ENCODE measurements at regions not wholly inside any gene's neighbourhood (a gene's known extent, or its start where the extent isn't known, plus 50 kb on each side); places are given as distances from the start of the nearest gene placed in this dataset.

- no peak for DNase-seq (ENCODE audit: extremely low read depth, low read depth)
Measured at GRCh38 chr7:17595546-17595945, 297.1 kb downstream of the AHR start.

GRCh38 chr7:17598305-17598704 is 299.9 kb downstream of the AHR start:
- no peak for DNase-seq (ENCODE audit: extremely low read depth, low read depth)

DNA sequence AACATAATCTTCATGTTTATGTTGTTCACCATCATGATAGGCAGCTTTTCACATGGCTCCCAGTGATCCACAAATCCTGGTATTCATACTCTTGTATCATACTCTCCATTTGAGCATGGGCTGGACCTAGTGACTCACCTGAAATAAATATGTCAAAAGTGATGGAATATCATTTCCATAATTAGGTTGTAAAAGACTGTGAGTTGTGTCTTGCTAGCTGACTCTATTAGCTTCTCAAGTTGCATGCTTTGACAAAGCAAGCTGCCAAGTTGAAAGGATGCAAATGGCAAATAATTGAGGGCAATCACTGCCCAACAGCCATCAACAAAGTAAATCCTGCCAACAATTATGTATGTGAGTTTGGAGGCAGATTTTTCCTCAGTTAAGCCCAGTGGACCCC is 300.4 kb downstream of the AHR start:
- no peak for DNase-seq (ENCODE audit: extremely low read depth, low read depth)

- DNase-seq (ENCODE audit: extremely low read depth, low read depth): no peak
Measured at GRCh38 chr7:17599733-17600339, 301.4 kb downstream of the AHR start.

DNA sequence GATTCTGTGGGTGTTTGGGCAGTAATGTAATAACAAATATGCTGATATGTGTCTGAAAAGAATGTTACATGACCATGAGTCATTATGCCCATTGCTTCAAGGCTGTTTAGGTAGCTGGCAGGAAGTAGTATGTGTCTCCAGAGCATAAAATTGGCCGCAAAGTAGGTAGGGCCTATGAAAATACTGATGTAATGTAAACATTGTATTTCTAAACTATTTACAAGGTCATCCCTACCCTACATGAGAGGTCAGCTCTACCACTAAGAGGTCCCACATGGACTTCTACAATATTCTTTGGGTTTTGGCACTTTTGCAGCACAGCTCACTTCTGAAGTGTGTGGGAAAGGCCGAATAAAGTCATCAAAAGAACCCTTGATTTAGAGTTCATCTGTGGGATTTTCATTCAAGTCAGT is 301.9 kb downstream of the AHR start:
- DNase-seq (ENCODE audit: extremely low read depth, low read depth): peak; percentile 83

DNA sequence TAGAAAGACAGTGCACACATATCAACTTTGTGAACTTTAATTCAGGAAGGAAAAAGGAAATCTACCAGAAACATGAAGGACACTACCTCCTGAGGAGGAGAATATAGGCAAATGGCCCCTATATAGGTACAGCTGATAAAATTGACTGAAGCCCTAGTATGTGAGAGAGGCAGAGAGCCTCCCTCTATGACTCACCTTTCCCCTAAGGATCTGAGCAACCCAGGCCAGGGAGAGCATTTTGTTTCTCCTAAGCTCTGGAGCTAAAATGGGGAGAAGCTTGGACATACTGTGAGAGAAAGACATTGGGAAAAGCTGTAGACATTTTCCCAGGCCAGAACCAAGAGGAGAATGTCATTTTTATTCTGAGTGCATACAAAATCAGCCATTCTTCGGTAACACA is 303.5 kb downstream of the AHR start:
- DNase-seq (ENCODE audit: extremely low read depth, low read depth): no peak

DNA sequence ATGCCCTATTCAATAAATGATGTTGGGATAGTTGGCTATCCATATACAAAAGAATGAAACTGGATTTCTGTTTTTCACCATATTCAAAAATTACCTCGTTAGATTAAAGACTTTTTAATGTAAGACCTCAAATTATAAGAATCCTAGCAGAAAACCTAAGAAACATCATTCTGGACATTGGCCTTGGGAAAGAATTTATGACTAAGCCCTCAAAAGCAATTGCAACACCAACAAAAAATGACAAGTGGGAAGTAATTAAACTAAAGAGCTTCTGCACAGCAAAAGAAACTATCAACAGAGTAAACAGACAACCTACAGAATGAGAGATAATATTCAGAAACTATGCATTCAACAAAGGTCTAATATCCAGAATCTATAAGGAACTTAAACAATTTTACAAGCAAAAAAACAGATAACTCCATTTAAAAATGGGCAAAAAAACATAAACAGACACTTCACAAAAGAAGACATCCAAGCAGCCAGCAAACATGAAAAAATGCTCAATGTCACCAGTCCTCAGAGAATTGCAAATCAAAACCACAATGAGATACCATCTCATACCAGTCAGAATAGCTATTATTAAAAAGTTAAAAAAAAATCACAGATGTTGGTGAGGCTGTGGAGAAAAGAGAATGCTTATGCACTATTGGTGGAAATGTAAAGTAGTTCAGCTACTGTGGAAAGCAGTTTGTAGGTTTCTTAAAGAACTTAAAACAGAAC is 309.8 kb downstream of the AHR start:
- no peak for DNase-seq (ENCODE audit: extremely low read depth, low read depth)

DNA sequence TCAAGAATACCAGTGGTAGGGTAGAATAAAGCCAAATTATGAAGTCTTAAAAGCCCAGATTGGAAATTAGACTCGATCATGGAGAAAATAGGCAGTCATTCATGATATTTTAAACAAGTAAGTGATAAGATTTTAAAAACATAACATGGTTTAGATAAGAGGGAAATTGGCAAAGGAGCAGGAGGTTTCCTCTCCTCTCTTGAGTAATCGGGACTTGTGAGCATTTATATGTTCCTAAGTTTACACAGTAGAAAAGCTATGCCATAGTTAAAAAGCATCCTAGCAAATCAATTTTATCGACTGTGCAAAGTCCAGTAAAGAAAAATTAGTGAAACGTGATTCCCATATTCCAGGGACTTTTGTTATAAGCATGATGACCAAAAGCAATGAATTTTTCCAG is 313.2 kb downstream of the AHR start:
- DNase-seq (ENCODE audit: extremely low read depth, low read depth): no peak

- no peak for DNase-seq (ENCODE audit: extremely low read depth, low read depth)
Measured at GRCh38 chr7:17613338-17614041, 315.0 kb downstream of the AHR start.

DNA sequence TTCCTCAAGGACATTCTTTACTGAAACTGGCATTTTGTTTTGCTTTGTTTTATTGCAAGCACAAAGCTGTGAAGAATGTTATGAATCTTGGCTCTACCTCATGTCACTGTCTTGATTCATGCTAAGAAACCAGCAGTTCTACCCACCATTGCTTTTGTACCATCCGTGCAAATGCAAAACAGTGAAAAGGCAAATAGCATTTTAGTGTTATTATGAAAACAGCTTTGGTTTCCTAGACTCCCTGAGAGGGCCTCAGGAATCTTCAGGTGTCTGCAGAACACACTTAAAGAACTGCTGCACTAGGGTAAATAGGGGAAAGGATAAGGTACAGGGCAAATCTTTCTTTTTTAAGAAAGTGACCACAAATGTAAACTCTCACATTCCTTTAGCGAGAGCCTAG is 318.9 kb downstream of the AHR start:
- no peak for DNase-seq (ENCODE audit: extremely low read depth, low read depth)

- DNase-seq (ENCODE audit: extremely low read depth, low read depth): no peak
Measured at GRCh38 chr7:17617857-17618651, 319.6 kb downstream of the AHR start.

DNA sequence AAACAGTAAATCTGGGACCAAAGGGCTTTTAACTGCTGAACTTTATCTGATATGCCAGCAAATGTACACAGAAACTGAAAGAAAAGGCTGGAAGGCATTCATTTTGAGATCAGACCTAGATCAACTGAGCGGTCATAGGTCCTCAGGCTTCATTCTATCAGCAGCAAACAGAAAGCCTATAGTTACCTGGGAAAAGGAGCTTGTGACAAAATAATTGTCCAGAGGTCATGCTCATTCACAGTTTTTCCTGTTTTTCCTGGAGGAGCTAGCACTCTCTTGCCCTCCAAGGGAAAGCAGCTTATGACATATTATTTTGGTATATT is 320.2 kb downstream of the AHR start:
- no peak for DNase-seq (ENCODE audit: extremely low read depth, low read depth)

DNA sequence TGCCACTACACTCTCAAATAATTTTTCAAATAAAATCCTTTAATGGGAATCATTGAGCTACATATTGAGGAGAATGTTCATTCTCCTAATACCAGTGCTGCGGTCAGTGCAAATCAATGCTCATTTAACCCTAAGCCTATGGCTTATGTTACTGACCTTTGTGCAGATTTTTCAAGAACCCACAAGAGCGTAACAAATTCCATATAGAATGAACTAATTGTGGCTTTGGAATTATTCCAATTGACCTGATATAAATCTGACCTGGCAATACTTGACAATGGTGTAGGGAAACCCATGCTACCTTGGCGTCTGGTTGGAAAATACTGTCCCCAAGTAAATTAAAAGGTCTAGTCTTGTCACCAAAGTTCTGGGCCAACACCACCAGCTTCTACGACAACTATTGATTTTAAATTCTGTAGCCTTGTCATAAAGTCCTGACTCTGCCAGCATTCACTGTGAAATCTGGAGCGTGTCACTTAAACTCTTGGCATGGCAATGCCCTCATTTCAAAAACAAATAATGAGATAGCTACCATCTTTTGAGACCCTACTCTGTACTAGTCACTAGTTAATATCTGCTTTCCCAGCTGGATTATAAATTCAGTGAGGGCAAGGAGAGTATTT is 320.9 kb downstream of the AHR start:
- DNase-seq (ENCODE audit: extremely low read depth, low read depth): no peak

GRCh38 chr7:17620566-17620965 is 319.7 kb downstream of the SNX13 start:
- DNase-seq (ENCODE audit: extremely low read depth, low read depth): no peak

DNA sequence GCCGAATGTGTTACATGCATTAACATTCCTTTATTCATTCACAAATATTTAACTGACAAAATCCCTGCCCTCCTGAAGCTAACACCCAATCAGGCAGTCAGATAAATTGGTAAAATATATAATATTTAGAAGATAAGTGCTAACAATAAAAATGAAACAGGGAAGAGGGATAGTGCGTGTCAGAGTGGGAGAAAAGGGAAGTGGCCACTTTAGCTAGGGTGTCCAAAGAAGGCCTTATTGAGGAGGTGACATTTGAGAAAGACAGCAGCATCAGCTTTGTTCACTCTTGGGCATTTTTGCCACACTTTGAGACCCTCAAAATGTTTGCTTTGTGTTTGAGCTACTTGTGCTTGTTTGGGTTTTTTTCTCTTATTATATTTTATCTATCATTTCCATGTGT is 317.8 kb downstream of the SNX13 start:
- DNase-seq (ENCODE audit: extremely low read depth, low read depth): no peak

- no peak for DNase-seq (ENCODE audit: extremely low read depth, low read depth)
Measured at GRCh38 chr7:17623546-17624185, 316.6 kb downstream of the SNX13 start.

DNA sequence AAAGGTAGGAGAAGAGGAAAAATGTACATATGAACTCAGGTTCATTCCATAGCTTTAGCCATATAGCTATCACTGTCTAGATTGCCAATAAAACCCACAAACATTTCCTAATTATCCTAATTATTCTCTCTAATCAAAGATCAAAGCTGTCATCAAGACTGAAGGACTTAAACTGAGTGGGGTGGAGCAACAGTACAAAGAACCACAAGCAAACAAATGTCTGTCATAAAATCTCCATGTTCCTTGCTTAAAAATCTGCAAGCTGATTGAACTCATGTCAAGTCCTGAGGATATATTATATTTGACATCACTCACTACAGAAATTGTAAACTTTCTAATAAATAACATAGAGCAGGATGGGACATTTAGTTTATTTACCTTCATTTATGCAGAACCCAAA is 315.9 kb downstream of the SNX13 start:
- DNase-seq (ENCODE audit: extremely low read depth, low read depth): no peak

- no peak for DNase-seq (ENCODE audit: extremely low read depth, low read depth)
Measured at GRCh38 chr7:17625043-17625442, 315.3 kb downstream of the SNX13 start.

DNA sequence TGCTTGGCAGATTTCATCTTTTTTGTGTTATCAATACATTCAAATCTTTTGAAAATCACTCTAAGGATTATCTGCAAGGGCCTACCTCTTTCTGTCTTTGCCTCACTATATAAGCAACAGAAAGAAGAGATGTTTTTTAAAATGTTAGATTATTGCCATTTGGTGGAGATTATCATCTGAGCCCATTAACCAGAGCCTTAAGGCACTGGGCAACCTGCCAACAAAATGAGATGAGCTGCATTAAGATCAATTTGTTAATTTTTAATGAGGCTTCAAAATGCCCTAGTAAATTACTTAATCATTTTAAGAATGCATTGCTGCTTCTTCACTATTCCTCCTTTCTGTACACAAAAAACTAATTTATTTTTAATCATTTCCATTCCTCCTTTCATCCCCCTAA is 314.1 kb downstream of the SNX13 start:
- DNase-seq (ENCODE audit: extremely low read depth, low read depth): no peak

DNA sequence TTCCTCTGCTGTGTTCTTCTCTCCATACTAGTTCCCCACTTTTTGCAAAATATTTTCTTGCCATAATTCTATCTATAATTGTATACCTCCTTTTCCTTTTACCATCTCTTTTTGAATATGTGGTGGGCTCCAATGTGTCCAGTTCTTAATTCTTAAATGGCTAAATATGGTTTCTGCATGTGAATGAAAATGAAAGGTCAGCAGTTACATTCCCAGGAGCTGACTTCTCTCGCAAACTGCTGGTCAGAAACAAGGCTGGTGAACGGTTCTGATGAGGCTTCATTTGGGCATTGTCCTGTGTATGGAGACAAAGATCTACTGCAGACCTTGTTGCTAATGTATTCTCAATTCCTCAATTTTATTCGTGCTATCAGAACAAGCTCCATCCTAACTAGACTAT is 309.2 kb downstream of the SNX13 start:
- no peak for DNase-seq (ENCODE audit: extremely low read depth, low read depth)

GRCh38 chr7:17632384-17632783 is 307.9 kb downstream of the SNX13 start:
- no peak for DNase-seq (ENCODE audit: extremely low read depth, low read depth)

Measured in NCI-H460 (cell line).